ENCODE measurements at regions not wholly inside any gene's neighbourhood (a gene's known extent, or its start where the extent isn't known, plus 50 kb on each side); places are given as distances from the start of the nearest gene placed in this dataset.

DNA sequence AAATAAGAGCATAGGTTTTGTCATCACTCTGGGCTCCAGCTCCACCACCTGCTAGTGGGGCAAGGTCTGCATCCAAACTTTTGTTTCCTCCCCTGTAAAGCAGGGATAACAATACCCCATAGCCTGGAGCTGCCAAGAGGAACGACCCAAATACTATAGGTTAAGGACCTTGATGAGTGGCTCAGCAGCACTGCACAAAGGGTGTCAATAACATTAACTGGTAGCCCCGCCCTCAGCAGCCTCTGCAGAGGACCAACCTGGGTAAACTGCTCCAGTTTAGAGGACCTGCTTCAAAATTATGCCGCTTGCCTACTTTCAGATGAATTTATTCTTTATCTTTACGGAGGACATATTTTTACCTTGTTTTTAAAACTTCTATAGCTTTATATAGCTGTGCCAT is 65.8 kb upstream of the RIOK3 start:
- DNase-seq (ENCODE audit: low spot score in 2 of 2): no peak
- Histone ChIP-seq H3K4me1 (no peaks in the 10 kb centered on the region), H3K27ac (no peak overlapping the region), H3K36me3 (peaks cover 0 to 12% (median 0%) of the 10 kb centered on the region in 3 donors), H3K9me3 (no peaks in the 10 kb centered on the region), H3K27me3 (no peaks in the 10 kb centered on the region), H3K4me3 (no peak overlapping the region)
- WGBS, 2 donors: 76 to 82% methylated on average over 4 of the region's 4 CpGs
- TF ChIP-seq POLR2A (IDR thresholded peaks at IDR 0.05) (no peak), CTCF (IDR thresholded peaks at IDR 0.05) (no peak), EP300 (IDR thresholded peaks at IDR 0.05) (no peak)

- no peaks in the 10 kb centered on the region for H3K4me1 ChIP-seq
- no peaks in the 10 kb centered on the region for H3K9me3 ChIP-seq
- no peaks in the 10 kb centered on the region for H3K27me3 ChIP-seq
- H3K27ac ChIP-seq: no peak overlapping the region
- TF ChIP-seq EP300 (IDR thresholded peaks at IDR 0.05) (no peak), CTCF (IDR thresholded peaks at IDR 0.05) (no peak), POLR2A (IDR thresholded peaks at IDR 0.05) (no peak)
- no peak for DNase-seq (ENCODE audit: low spot score in 2 of 2)
- H3K36me3 ChIP-seq: peaks cover 0 to 12% (median 0%) of the 10 kb centered on the region in 3 donors
- WGBS, 2 donors: 93 to 97% methylated on average over 4 of the region's 4 CpGs
- no peak overlapping the region for H3K4me3 ChIP-seq
Measured at GRCh38 chr18:23388357-23388756, 64.7 kb upstream of the RIOK3 start.

DNA sequence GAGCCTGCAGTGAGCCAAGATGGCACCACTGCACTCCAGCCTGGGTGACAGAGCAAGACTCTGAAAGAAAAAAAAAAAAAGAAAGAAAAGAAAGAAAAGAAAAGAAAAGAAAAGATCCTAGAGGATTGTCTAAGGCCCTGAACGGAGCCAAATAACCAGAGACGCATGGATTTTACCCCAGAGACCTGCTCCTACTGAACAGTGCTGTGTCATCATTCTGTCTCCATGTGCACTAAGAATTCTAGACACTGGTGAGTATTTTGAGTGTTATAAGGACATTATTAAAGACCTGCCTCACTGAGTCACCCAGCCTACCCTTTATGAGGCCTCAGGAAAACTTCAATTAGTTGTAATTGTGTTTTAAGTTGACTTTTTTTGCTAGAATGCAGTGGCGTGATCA is 61.9 kb upstream of the RIOK3 start:
- Histone ChIP-seq H3K27me3 (no peaks in the 10 kb centered on the region), H3K36me3 (no peaks in the 10 kb centered on the region), H3K4me1 (no peaks in the 10 kb centered on the region), H3K9me3 (no peaks in the 10 kb centered on the region), H3K27ac (no peak overlapping the region), H3K4me3 (no peak overlapping the region)
- no peak for TF ChIP-seq EP300 (IDR thresholded peaks at IDR 0.05)
- no peak for TF ChIP-seq CTCF (IDR thresholded peaks at IDR 0.05)
- TF ChIP-seq POLR2A (IDR thresholded peaks at IDR 0.05): no peak
- 82 to 87% methylated on average over 3 of the region's 3 CpGs for WGBS, 2 donors
- no peak for DNase-seq (ENCODE audit: low spot score in 2 of 2)

GRCh38 chr18:23397907-23398306 is 55.2 kb upstream of the RIOK3 start:
- Histone ChIP-seq H3K9me3 (no peaks in the 10 kb centered on the region), H3K4me3 (no peak overlapping the region), H3K27me3 (no peaks in the 10 kb centered on the region), H3K4me1 (peaks cover 0 to 19% (median 7%) of the 10 kb centered on the region in 4 donors), H3K36me3 (peaks cover 0 to 5% (median 0%) of the 10 kb centered on the region in 3 donors), H3K27ac (no peak overlapping the region)
- no peak for DNase-seq (ENCODE audit: low spot score in 2 of 2)
- 80 to 82% methylated on average over 3 of the region's 3 CpGs for WGBS, 2 donors
- TF ChIP-seq EP300 (IDR thresholded peaks at IDR 0.05): no peak
- no peak for TF ChIP-seq CTCF (IDR thresholded peaks at IDR 0.05)
- TF ChIP-seq POLR2A (IDR thresholded peaks at IDR 0.05): no peak

GRCh38 chr18:23398401-23398800 is 54.7 kb upstream of the RIOK3 start:
- Histone ChIP-seq H3K4me1 (peaks cover 0 to 19% (median 7%) of the 10 kb centered on the region in 4 donors), H3K9me3 (no peaks in the 10 kb centered on the region), H3K27me3 (no peaks in the 10 kb centered on the region), H3K36me3 (peaks cover 0 to 5% (median 0%) of the 10 kb centered on the region in 3 donors), H3K4me3 (no peak overlapping the region), H3K27ac (no peak overlapping the region)
- WGBS, 2 donors: 57 to 60% methylated on average over 4 of the region's 4 CpGs
- TF ChIP-seq CTCF (IDR thresholded peaks at IDR 0.05): no peak
- TF ChIP-seq POLR2A (IDR thresholded peaks at IDR 0.05): no peak
- TF ChIP-seq EP300 (IDR thresholded peaks at IDR 0.05): no peak
- no peak for DNase-seq (ENCODE audit: low spot score in 2 of 2)

Data from tibial nerve (tissue), 4 donors.